HepG2 (cell line): ENCODE measurements at regions not wholly inside any gene's neighbourhood (a gene's known extent, or its start where the extent isn't known, plus 50 kb on each side); places are given as distances from the start of the nearest gene placed in this dataset.

ENCODE experiments used
- ATAC-seq: fragments of 200-7000 bp; cut with Tn5 transposase; 3 replicates; pipeline ENCODE4 v1.9.1; 2020; ENCODE audit warnings: mild to moderate bottlenecking, moderate library complexity
- BruUV-seq: library from RNA; stranded (reverse); fragments of 400-500 nt; replicated peaks from 2 replicates; lab custom pipeline; 2021; lab: Mats Ljungman, UMichigan
- CTCF ChIA-PET: fragments of 300-600 bp; formaldehyde crosslinking; extraction: SDS; loops from one replicate; lab custom pipeline; 2021; ENCODE audit warnings: low total read pairs, inconsistent platforms, low intra/inter-chr PET ratio; lab: Yijun Ruan, JAX
- POLR2A ChIA-PET: fragments of 350-600 bp; sonication (Branson Sonifier 250); formaldehyde crosslinking; loops from one replicate; lab custom pipeline; 2020; ENCODE audit warnings: antibody characterized with exemption, inconsistent platforms; lab: Yijun Ruan, JAX
- DNase-seq: peaks from one replicate; pipeline ENCODE4 v3.0.0-alpha.2; 2015; ENCODE audit warnings: low spot score
- FAIRE-seq: peaks from 3 replicates; lab custom pipeline; 2011; peaks lifted over from hg19 to GRCh38; lab: Jason Lieb, UNC
- H2AFZ ChIP-seq: one replicate; pipeline ENCODE4 v1.6.1; 2011; ENCODE audit warnings: low read length, inconsistent platforms
- H3K27ac ChIP-seq: fragments of 300-600 bp; 3 replicates; pipeline ENCODE4 v1.8.0; 2011; ENCODE audit warnings: mixed run types, mild to moderate bottlenecking, mixed read lengths, low read length, inconsistent platforms; ENCODE audit not compliant: insufficient read depth; ENCODE audit errors: extremely low read length
- H3K27me3 ChIP-seq, 2 experiments: fragments of 200-600 bp in 1 of 2; 2 replicates in 1 of 2; 3 replicates in 1 of 2; pipeline versions ENCODE4 v1.6.0 to v1.8.0; 2011; ENCODE audit warnings: low read length in 2 of 2, mild to moderate bottlenecking in 2 of 2, moderate library complexity in 2 of 2, inconsistent platforms in 1 of 2; ENCODE audit not compliant: insufficient read depth in 2 of 2, control insufficient read depth in 1 of 2
- H3K36me3 ChIP-seq, 2 experiments: fragments of 200-600 bp in 1 of 2; replicated peaks in 1 of 2; 2 replicates in 1 of 2; 3 replicates in 1 of 2; pipeline versions ENCODE4 v1.5.1 to v1.8.0; 2011; ENCODE audit warnings: low read length in 2 of 2, inconsistent platforms in 1 of 2; ENCODE audit not compliant: insufficient read depth in 2 of 2, control insufficient read depth in 1 of 2
- H3K4me1 ChIP-seq: 2 replicates; pipeline ENCODE4 v1.5.1; 2012; ENCODE audit warnings: low read length, inconsistent platforms; ENCODE audit not compliant: insufficient read depth
- H3K4me2 ChIP-seq: 2 replicates; pipeline ENCODE4 v1.6.0; 2011; ENCODE audit warnings: low read depth, low read length, inconsistent platforms
- H3K4me3 ChIP-seq, 3 experiments: fragments of 200-600 bp in 1 of 3; sonication (generic), shearing (Covaris generic) in 1 of 3; replicated peaks in 1 of 3; 2 replicates each; pipeline ENCODE4 v1.5.1; 2011 to 2016; ENCODE audit warnings: low read length in 3 of 3, inconsistent platforms in 2 of 3, low read depth in 2 of 3, mild to moderate bottlenecking in 2 of 3, control low read depth in 1 of 3, mixed read lengths in 1 of 3; ENCODE audit not compliant: insufficient read depth in 1 of 3
- H3K79me2 ChIP-seq: one replicate; pipeline ENCODE4 v1.6.1; 2011; ENCODE audit warnings: low read length, inconsistent platforms; ENCODE audit not compliant: insufficient read depth
- H3K9ac ChIP-seq: 2 replicates; pipeline ENCODE4 v1.6.0; 2011; ENCODE audit warnings: mild to moderate bottlenecking, low read depth, low read length, inconsistent platforms; ENCODE audit not compliant: insufficient read depth
- H3K9me3 ChIP-seq: 2 replicates; pipeline ENCODE4 v1.5.1; 2012; ENCODE audit warnings: mild to moderate bottlenecking, low read length
- H4K20me1 ChIP-seq: 2 replicates; pipeline ENCODE4 v1.6.0; 2011; ENCODE audit warnings: inconsistent platforms, mild to moderate bottlenecking, low read length, moderate library complexity; ENCODE audit not compliant: insufficient read depth
- CEBPB ChIP-seq: IDR thresholded peaks from 2 replicates; pipeline ENCODE4 v1.6.1; 2011; ENCODE audit warnings: low read depth, low read length, improper control_type of control experiment, borderline replicate concordance
- CHD2 ChIP-seq: IDR thresholded peaks from 2 replicates; pipeline ENCODE4 v1.6.1; 2011; ENCODE audit warnings: low read depth, low read length, improper control_type of control experiment
- GABPB1 ChIP-seq: IDR thresholded peaks from 2 replicates; pipeline ENCODE4 v1.6.1; 2016; ENCODE audit warnings: mild to moderate bottlenecking, missing genetic modification reagents, moderate library complexity, missing compliant biosample characterization
- HOXA3 ChIP-seq: sonication (generic); formaldehyde crosslinking; IDR thresholded peaks from 2 replicates; pipeline ENCODE4 v1.5.0; 2020; ENCODE audit warnings: missing genetic modification reagents
- KLF12 ChIP-seq: sonication (generic); formaldehyde crosslinking; IDR thresholded peaks from 2 replicates; pipeline ENCODE4 v1.4.0; 2020; ENCODE audit warnings: missing genetic modification reagents, borderline replicate concordance
- MBNL3 ChIP-seq: fragments of 250-450 bp; sonication (Bioruptor Pico); conservative IDR thresholded peaks from 2 replicates; pipeline ENCODE4 v1.8.0; 2022; ENCODE audit warnings: mild to moderate bottlenecking, inconsistent platforms
- NBN ChIP-seq: fragments of 450-650 bp; conservative IDR thresholded peaks from 2 replicates; pipeline ENCODE4 v1.6.1; 2017
- NCOR1 ChIP-seq: fragments of 200-600 bp; sonication (generic); IDR thresholded peaks from 2 replicates; pipeline ENCODE4 v1.7.0; 2017; ENCODE audit warnings: antibody characterized with exemption, low read length, borderline replicate concordance
- PCBP2 ChIP-seq: fragments of 200-400 bp; formaldehyde crosslinking; optimal IDR thresholded peaks from 2 replicates; pipeline ENCODE3; 2018; ENCODE audit warnings: low read length, low read depth; ENCODE audit not compliant: poor library complexity, severe bottlenecking
- SIX4 ChIP-seq: sonication (generic); formaldehyde crosslinking; IDR thresholded peaks from 2 replicates; pipeline ENCODE4 v1.4.0; 2020; ENCODE audit warnings: missing genetic modification reagents
- SMAD1 ChIP-seq: sonication (generic); formaldehyde crosslinking; IDR thresholded peaks from 2 replicates; pipeline ENCODE4 v1.4.0; 2020; ENCODE audit warnings: missing genetic modification reagents, low read depth, mild to moderate bottlenecking, borderline replicate concordance
- TIGD3 ChIP-seq: sonication (generic); formaldehyde crosslinking; IDR thresholded peaks from 2 replicates; pipeline ENCODE4 v1.5.1; 2020; ENCODE audit warnings: mild to moderate bottlenecking, missing genetic modification reagents, borderline replicate concordance
- ZFP41 ChIP-seq: sonication (generic); formaldehyde crosslinking; IDR thresholded peaks from 2 replicates; pipeline ENCODE4 v1.4.0; 2020; ENCODE audit warnings: mild to moderate bottlenecking, missing genetic modification reagents, borderline replicate concordance
- ZNF562 ChIP-seq: sonication (generic); formaldehyde crosslinking; IDR thresholded peaks from 2 replicates; pipeline ENCODE4 v1.8.0; 2022; ENCODE audit warnings: missing genetic modification reagents, borderline replicate concordance
- ZNF572 ChIP-seq: sonication (generic); formaldehyde crosslinking; IDR thresholded peaks from 2 replicates; pipeline ENCODE4 v1.5.1; 2020; ENCODE audit warnings: mild to moderate bottlenecking, missing genetic modification reagents
- ZNF598 ChIP-seq: sonication (generic); formaldehyde crosslinking; IDR thresholded peaks from 2 replicates; pipeline ENCODE4 v1.5.1; 2020; ENCODE audit warnings: mild to moderate bottlenecking, missing genetic modification reagents, borderline replicate concordance
- ZNF614 ChIP-seq: IDR thresholded peaks from 2 replicates; pipeline ENCODE4 v1.6.1; 2018; ENCODE audit warnings: missing biosample characterization, missing genetic modification reagents, inconsistent platforms, borderline replicate concordance
- ZNF749 ChIP-seq: sonication (generic); formaldehyde crosslinking; IDR thresholded peaks from 2 replicates; pipeline ENCODE4 v1.8.0; 2022; ENCODE audit warnings: mild to moderate bottlenecking, missing genetic modification reagents, moderate library complexity, borderline replicate concordance
- WGBS: methylation state at CpG from one replicate; pipeline ENCODE4 v1.1.6; 2017; ENCODE audit warnings: low lambda C conversion rate; 5-methylcytosine and 5-hydroxymethylcytosine counted together
- in situ Hi-C: cut with HindIII; loops from 2 replicates; pipeline ENCODE4 v1.10.0; 2017; ENCODE audit warnings: low pct_unique_long_range_greater_than_20kb; ENCODE audit not compliant: extremely low pct_ligation_motif_present
- intact Hi-C: fragments of 100-400 bp; cut with micrococcal nuclease; formaldehyde crosslinking; loops from one replicate; pipeline ENCODE4 v1.10.0; 2022; ENCODE audit not compliant: unreplicated experiment
- TF ChIP-seq, protein P1 (sequence below): fragments of 450-650 bp; IDR thresholded peaks from 2 replicates; pipeline ENCODE4 v1.6.1; 2017; ENCODE audit warnings: mild to moderate bottlenecking
- TF ChIP-seq, protein P2 (sequence below): sonication (generic); formaldehyde crosslinking; IDR thresholded peaks from 2 replicates; pipeline ENCODE4 v1.4.0; 2020; ENCODE audit warnings: mild to moderate bottlenecking, missing genetic modification reagents, borderline replicate concordance

DNA sequence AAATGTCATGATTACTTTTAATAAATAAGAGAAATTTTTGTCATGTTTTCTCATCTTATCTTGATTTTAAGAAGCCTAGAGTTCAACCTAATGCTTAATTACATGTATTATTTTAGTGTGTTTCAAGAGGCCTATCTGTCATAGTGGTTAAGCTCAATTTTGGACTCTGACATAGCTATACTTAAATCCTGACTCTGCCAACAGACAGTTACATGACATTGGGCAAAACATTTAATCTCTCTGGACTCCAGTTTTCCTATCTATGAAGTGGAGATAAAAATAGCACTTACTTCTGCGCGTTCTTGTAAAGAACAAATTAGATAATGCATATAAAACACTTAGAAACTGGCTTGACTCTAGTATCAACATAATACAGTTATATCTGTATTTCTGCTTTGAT, 417.8 kb downstream of the MRPL39 start (continued):
- TF ChIP-seq, protein P1, sequence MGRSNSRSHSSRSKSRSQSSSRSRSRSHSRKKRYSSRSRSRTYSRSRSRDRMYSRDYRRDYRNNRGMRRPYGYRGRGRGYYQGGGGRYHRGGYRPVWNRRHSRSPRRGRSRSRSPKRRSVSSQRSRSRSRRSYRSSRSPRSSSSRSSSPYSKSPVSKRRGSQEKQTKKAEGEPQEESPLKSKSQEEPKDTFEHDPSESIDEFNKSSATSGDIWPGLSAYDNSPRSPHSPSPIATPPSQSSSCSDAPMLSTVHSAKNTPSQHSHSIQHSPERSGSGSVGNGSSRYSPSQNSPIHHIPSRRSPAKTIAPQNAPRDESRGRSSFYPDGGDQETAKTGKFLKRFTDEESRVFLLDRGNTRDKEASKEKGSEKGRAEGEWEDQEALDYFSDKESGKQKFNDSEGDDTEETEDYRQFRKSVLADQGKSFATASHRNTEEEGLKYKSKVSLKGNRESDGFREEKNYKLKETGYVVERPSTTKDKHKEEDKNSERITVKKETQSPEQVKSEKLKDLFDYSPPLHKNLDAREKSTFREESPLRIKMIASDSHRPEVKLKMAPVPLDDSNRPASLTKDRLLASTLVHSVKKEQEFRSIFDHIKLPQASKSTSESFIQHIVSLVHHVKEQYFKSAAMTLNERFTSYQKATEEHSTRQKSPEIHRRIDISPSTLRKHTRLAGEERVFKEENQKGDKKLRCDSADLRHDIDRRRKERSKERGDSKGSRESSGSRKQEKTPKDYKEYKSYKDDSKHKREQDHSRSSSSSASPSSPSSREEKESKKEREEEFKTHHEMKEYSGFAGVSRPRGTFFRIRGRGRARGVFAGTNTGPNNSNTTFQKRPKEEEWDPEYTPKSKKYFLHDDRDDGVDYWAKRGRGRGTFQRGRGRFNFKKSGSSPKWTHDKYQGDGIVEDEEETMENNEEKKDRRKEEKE = no peak
- TF ChIP-seq ZNF562 (CRISPR knock-in tag) = no peak
- no peak for TF ChIP-seq ZNF598 (CRISPR knock-in tag)
- no peak for TF ChIP-seq ZNF572 (CRISPR knock-in tag)

DNA sequence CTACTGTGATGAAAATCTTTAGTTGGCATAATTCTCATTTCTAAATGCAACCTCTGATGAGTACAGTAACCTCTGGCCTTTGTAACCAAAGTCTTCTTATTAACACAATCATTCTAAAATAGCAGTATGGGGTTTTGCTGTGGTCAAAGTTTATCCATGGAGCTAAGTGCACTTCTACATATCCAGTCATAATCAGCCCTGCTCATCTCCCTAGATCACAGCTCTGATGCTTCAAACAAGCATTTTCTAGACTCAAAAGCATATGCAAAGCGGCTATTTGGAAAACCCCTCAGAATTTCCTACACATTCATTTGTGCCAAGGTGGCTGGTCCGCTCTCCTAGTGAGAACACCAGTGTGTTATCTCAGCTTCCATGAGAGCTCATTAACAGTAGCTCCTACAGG, 418.6 kb downstream of the MRPL39 start:
- Histone ChIP-seq H3K4me2 (no peak overlapping the region), H3K9ac (no peak overlapping the region), H3K4me1 (no peaks in the 10 kb centered on the region), H3K9me3 (peaks cover 93% of the 10 kb centered on the region), H4K20me1 (no peaks in the 10 kb centered on the region), H3K27ac (no peak overlapping the region), H3K4me3 (no peak overlapping the region), H2AFZ (no peak overlapping the region), H3K79me2 (no peaks in the 10 kb centered on the region), H3K36me3 (no peaks in the 10 kb centered on the region), H3K27me3 (no peaks in the 10 kb centered on the region)
- POLR2A ChIA-PET = no interaction called here
- WGBS = 0% methylated on average over 2 of the region's 2 CpGs
- CTCF ChIA-PET = no interaction called here
- intact Hi-C loops = no loop called here
- DNase-seq = no peak
- no peak for ATAC-seq
- FAIRE-seq = no peak
- no TSS peak for BruUV-seq
- in situ Hi-C loops = no loop called here
- TF ChIP-seq SIX4 (CRISPR knock-in tag) (no peak), NCOR1 (no peak), ZNF614 (CRISPR knock-in tag) (no peak), GABPB1 (no peak), ZFP41 (CRISPR knock-in tag) (no peak), MBNL3 (CRISPR knock-in tag) (no peak), KLF12 (CRISPR knock-in tag) (no peak), NBN (no peak), SMAD1 (CRISPR knock-in tag) (no peak), HOXA3 (CRISPR knock-in tag) (no peak), ZNF749 (no peak), PCBP2 (no peak), CEBPB (no peak), TIGD3 (CRISPR knock-in tag) (no peak), CHD2 (no peak)
- TF ChIP-seq, protein P2, sequence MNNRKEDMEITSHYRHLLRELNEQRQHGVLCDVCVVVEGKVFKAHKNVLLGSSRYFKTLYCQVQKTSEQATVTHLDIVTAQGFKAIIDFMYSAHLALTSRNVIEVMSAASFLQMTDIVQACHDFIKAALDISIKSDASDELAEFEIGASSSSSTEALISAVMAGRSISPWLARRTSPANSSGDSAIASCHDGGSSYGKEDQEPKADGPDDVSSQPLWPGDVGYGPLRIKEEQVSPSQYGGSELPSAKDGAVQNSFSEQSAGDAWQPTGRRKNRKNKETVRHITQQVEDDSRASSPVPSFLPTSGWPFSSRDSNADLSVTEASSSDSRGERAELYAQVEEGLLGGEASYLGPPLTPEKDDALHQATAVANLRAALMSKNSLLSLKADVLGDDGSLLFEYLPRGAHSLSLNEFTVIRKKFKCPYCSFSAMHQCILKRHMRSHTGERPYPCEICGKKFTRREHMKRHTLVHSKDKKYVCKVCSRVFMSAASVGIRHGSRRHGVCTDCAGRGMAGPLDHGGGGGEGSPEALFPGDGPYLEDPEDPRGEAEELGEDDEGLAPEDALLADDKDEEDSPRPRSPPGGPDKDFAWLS (CRISPR knock-in tag) = no peak
